OCI-M1 (cell line): ENCODE measurements at regions not wholly inside any gene's neighbourhood (a gene's known extent, or its start where the extent isn't known, plus 50 kb on each side); places are given as distances from the start of the nearest gene placed in this dataset.

Source experiments
- DNase-seq: peaks from one replicate; lab custom pipeline; 2025; lab: John Stamatoyannopoulos, UW

- DNase-seq, result peak; percentile 22
Observed at GRCh38 chr12:125674554-125675338, 609.5 kb downstream of the AACS start.

- peak; percentile 55 for DNase-seq
Observed at GRCh38 chr12:125676366-125676765, 611.1 kb downstream of the AACS start.

GRCh38 chr12:125677829-125678228 is 612.6 kb downstream of the AACS start:
- DNase-seq, result no peak

GRCh38 chr12:125678589-125678993 is 613.4 kb downstream of the AACS start:
- no peak for DNase-seq

GRCh38 chr12:125683748-125684381 is 618.6 kb downstream of the AACS start:
- no peak for DNase-seq

GRCh38 chr12:125684968-125685790 is 619.9 kb downstream of the AACS start:
- no peak for DNase-seq

- DNase-seq, result no peak
Observed at GRCh38 chr12:125685915-125686314, 620.7 kb downstream of the AACS start.

GRCh38 chr12:125687403-125687802 is 622.2 kb downstream of the AACS start:
- no peak for DNase-seq

- DNase-seq, result no peak
Observed at GRCh38 chr12:125687820-125688219, 622.6 kb downstream of the AACS start.

- no peak for DNase-seq
Observed at GRCh38 chr12:125688223-125688622, 623.0 kb downstream of the AACS start.

- DNase-seq, result no peak
Observed at GRCh38 chr12:125688881-125689280, 623.6 kb downstream of the AACS start.

GRCh38 chr12:125689576-125690410 is 624.6 kb downstream of the AACS start:
- DNase-seq, result no peak

GRCh38 chr12:125690841-125691240 is 625.6 kb downstream of the AACS start:
- no peak for DNase-seq

GRCh38 chr12:125696054-125696453 is 630.8 kb downstream of the AACS start:
- DNase-seq, result no peak

GRCh38 chr12:125704803-125705202 is 639.6 kb downstream of the AACS start:
- DNase-seq, result no peak

GRCh38 chr12:125720961-125721360 is 655.7 kb downstream of the AACS start:
- no peak for DNase-seq

- no peak for DNase-seq
Observed at GRCh38 chr12:125734137-125734536, 668.9 kb downstream of the AACS start.

- no peak for DNase-seq
Observed at GRCh38 chr12:125738211-125738610, 673.0 kb downstream of the AACS start.

GRCh38 chr12:125742413-125742812 is 677.2 kb downstream of the AACS start:
- no peak for DNase-seq

GRCh38 chr12:125744201-125744600 is 679.0 kb downstream of the AACS start:
- no peak for DNase-seq

- DNase-seq, result no peak
Observed at GRCh38 chr12:125755512-125755911, 690.3 kb downstream of the AACS start.

- DNase-seq, result no peak
Observed at GRCh38 chr12:125766091-125766490, 700.9 kb downstream of the AACS start.
